Stomach (tissue), 4 donors: ENCODE measurements at regions not wholly inside any gene's neighbourhood (a gene's known extent, or its start where the extent isn't known, plus 50 kb on each side); places are given as distances from the start of the nearest gene placed in this dataset.

Source experiments
- CTCF ChIP-seq, 7 experiments: fragments of 450-650 bp in 4 of 7; fragments of 200-600 bp in 3 of 7; sonication (generic) in 3 of 7; IDR thresholded peaks; one replicate each; pipeline ENCODE4 v1.5.1; 2016 to 2019; ENCODE audit warnings: antibody characterized with exemption in 7 of 7, control low read depth in 2 of 7, mild to moderate bottlenecking in 1 of 7
- EP300 ChIP-seq: sonication (generic); formaldehyde crosslinking; IDR thresholded peaks from one replicate; pipeline ENCODE4 v1.6.1; 2017; ENCODE audit warnings: antibody characterized with exemption
- POLR2A ChIP-seq, 4 donors: fragments of 450-650 bp; IDR thresholded peaks; one replicate each; pipeline ENCODE4 v1.6.1; 2016; ENCODE audit warnings: antibody characterized with exemption in 4 of 4, control low read depth in 2 of 4, mild to moderate bottlenecking in 1 of 4, moderate library complexity in 1 of 4
- POLR2AphosphoS5 ChIP-seq, 3 donors: sonication (generic); formaldehyde crosslinking; IDR thresholded peaks; one replicate each; pipeline ENCODE4 v1.6.1; 2016; ENCODE audit warnings: antibody characterized with exemption in 3 of 3

GRCh38 chr15:93811305-93811704 is 420.1 kb upstream of the MCTP2 start:
- TF ChIP-seq POLR2A (IDR thresholded peaks at IDR 0.05) (no peak), CTCF (IDR thresholded peaks at IDR 0.05) (no peak), POLR2AphosphoS5 (IDR thresholded peaks at IDR 0.05) (no peak), EP300 (no peak)
